Peyer's patch (tissue), 4 donors: ENCODE measurements at regions not wholly inside any gene's neighbourhood (a gene's known extent, or its start where the extent isn't known, plus 50 kb on each side); places are given as distances from the start of the nearest gene placed in this dataset.

ENCODE experiments used
- DNase-seq, 3 donors: peaks; one replicate each; pipeline ENCODE4 v3.0.0-alpha.2; 2017 to 2019
- H3K27ac ChIP-seq, 4 donors: fragments of 200-600 bp; sonication (generic); one replicate each; pipeline ENCODE4 v1.5.1; 2016 to 2019
- H3K27me3 ChIP-seq, 2 donors: fragments of 200-600 bp; sonication (generic); one replicate each; pipeline ENCODE4 v1.5.1; 2019
- H3K36me3 ChIP-seq, 3 donors: fragments of 200-600 bp; sonication (generic); one replicate each; pipeline ENCODE4 v1.5.1; 2016 to 2019
- H3K4me1 ChIP-seq, 4 donors: fragments of 200-600 bp; sonication (generic); one replicate each; pipeline ENCODE4 v1.5.1; 2016 to 2019
- H3K4me3 ChIP-seq, 4 donors: fragments of 200-600 bp; sonication (generic); 1 replicate in 3 of 4; 2 replicates in 1 of 4; pipeline ENCODE4 v1.5.1; 2016 to 2019; ENCODE audit warnings: mild to moderate bottlenecking in 1 of 4
- H3K9me3 ChIP-seq, 4 donors: fragments of 200-600 bp; sonication (generic); one replicate each; pipeline ENCODE4 v1.5.1; 2016 to 2019; ENCODE audit warnings: mild to moderate bottlenecking in 1 of 4
- POLR2A ChIP-seq, 2 donors: fragments of 450-650 bp; IDR thresholded peaks; one replicate each; pipeline ENCODE4 v1.5.1; 2017; ENCODE audit warnings: antibody characterized with exemption in 2 of 2, mild to moderate bottlenecking in 2 of 2, moderate library complexity in 2 of 2
- TF ChIP-seq, protein P1 (sequence below), 6 experiments: fragments of 450-650 bp in 4 of 6; fragments of 200-600 bp in 2 of 6; sonication (generic) in 1 of 6; IDR thresholded peaks; one replicate each; pipeline ENCODE4 v1.5.1; 2017 to 2019; ENCODE audit warnings: antibody characterized with exemption in 6 of 6, mild to moderate bottlenecking in 3 of 6, moderate library complexity in 1 of 6

- Histone ChIP-seq H3K9me3 (no peaks in the 10 kb centered on the region), H3K27me3 (no peaks in the 10 kb centered on the region), H3K27ac (no peak overlapping the region), H3K4me1 (no peaks in the 10 kb centered on the region), H3K36me3 (no peaks in the 10 kb centered on the region), H3K4me3 (no peak overlapping the region)
- TF ChIP-seq, protein P1, sequence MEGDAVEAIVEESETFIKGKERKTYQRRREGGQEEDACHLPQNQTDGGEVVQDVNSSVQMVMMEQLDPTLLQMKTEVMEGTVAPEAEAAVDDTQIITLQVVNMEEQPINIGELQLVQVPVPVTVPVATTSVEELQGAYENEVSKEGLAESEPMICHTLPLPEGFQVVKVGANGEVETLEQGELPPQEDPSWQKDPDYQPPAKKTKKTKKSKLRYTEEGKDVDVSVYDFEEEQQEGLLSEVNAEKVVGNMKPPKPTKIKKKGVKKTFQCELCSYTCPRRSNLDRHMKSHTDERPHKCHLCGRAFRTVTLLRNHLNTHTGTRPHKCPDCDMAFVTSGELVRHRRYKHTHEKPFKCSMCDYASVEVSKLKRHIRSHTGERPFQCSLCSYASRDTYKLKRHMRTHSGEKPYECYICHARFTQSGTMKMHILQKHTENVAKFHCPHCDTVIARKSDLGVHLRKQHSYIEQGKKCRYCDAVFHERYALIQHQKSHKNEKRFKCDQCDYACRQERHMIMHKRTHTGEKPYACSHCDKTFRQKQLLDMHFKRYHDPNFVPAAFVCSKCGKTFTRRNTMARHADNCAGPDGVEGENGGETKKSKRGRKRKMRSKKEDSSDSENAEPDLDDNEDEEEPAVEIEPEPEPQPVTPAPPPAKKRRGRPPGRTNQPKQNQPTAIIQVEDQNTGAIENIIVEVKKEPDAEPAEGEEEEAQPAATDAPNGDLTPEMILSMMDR (IDR thresholded peaks at IDR 0.05): no peak
- TF ChIP-seq POLR2A (IDR thresholded peaks at IDR 0.05): no peak
- no peak for DNase-seq
These were observed 434.5 kb upstream of the B3GAT1 start for GRCh38 chr11:134846328-134847082.

DNA sequence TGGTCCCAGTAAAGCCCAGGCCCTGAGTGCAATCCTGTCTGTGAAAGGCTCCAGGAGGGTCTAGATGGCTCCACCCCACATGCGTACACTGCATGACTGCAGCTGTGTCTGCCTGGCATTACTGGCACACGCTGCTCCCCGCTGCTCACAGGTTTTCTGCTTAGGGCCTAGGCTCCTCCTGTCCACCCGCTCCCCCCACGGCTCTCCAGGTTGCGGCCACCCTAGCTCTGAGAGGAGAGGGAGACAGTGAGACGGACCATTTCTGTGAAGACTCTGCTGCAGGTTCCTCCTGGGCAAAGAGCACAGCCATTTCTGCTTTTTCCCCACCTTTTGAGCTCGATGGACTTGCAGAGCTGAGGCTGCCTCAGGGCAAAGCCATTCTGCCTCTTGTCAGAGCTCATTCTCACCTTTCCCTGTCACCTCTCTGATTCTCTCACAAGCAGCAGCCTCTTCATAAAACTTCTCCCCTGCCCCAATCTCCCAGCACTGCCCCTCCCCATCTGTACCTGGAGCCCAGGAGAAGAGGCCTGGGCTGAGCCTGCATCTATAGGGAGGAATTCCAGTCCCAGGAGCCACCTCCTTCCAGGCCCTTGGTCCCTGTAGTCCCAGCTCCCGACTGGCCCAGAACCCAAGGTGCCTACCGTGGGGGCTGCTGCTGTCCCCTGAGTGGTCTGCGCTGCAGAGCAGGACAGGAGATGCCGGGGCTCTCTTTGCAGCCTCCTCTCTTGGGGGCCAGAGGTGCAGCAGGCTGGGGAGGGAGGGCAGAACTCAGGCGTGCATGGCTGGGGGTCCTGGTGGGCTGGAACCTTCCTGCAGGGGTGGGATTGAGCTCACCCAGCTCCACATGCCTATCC is 433.7 kb upstream of the B3GAT1 start:
- TF ChIP-seq, protein P1 (IDR thresholded peaks at IDR 0.05): no peak
- TF ChIP-seq POLR2A (IDR thresholded peaks at IDR 0.05): no peak
- Histone ChIP-seq H3K9me3 (no peaks in the 10 kb centered on the region), H3K27ac (no peak overlapping the region), H3K36me3 (no peaks in the 10 kb centered on the region), H3K4me1 (no peaks in the 10 kb centered on the region), H3K4me3 (no peak overlapping the region), H3K27me3 (no peaks in the 10 kb centered on the region)
- no peak for DNase-seq

- Histone ChIP-seq H3K27me3 (no peaks in the 10 kb centered on the region), H3K27ac (no peak overlapping the region), H3K4me3 (no peak overlapping the region), H3K9me3 (no peaks in the 10 kb centered on the region), H3K4me1 (no peaks in the 10 kb centered on the region), H3K36me3 (no peaks in the 10 kb centered on the region)
- no peak for DNase-seq
- TF ChIP-seq POLR2A (IDR thresholded peaks at IDR 0.05): no peak
- TF ChIP-seq, protein P1 (IDR thresholded peaks at IDR 0.05): no peak
These were observed 432.8 kb upstream of the B3GAT1 start for GRCh38 chr11:134844838-134845237.

GRCh38 chr11:134843735-134844134 is 431.7 kb upstream of the B3GAT1 start:
- DNase-seq: no peak
- TF ChIP-seq POLR2A (IDR thresholded peaks at IDR 0.05): no peak
- TF ChIP-seq, protein P1 (IDR thresholded peaks at IDR 0.05): no peak
- H3K4me3 ChIP-seq: no peak overlapping the region
- H3K27me3 ChIP-seq: no peaks in the 10 kb centered on the region
- no peaks in the 10 kb centered on the region for H3K36me3 ChIP-seq
- H3K9me3 ChIP-seq: no peaks in the 10 kb centered on the region
- H3K27ac ChIP-seq: no peak overlapping the region
- no peaks in the 10 kb centered on the region for H3K4me1 ChIP-seq

DNA sequence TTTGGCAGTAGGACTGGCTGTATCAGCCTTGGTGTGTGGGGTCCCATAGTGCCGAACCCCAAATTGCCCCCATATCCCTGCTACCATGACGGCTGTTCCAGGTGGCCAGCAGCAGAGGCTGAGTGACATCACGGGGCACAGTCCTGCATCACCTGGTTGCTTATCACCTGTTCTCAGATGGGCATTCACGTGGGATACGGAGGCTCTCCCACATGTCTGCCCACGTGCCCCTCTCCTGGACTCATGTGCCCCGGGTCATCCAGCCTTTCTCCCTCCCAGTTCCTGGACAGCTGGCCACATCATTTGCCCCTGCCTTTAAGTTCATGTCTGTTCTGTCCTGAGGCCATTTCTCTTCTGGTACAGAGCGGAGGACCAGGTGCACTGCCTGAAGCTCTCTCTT is 431.0 kb upstream of the B3GAT1 start:
- Histone ChIP-seq H3K27ac (no peak overlapping the region), H3K4me1 (no peaks in the 10 kb centered on the region), H3K27me3 (no peaks in the 10 kb centered on the region), H3K36me3 (no peaks in the 10 kb centered on the region), H3K4me3 (no peak overlapping the region), H3K9me3 (no peaks in the 10 kb centered on the region)
- no peak for DNase-seq
- TF ChIP-seq, protein P1 (IDR thresholded peaks at IDR 0.05): no peak
- no peak for TF ChIP-seq POLR2A (IDR thresholded peaks at IDR 0.05)
